GM10248 (cell line): ENCODE measurements at regions not wholly inside any gene's neighbourhood (a gene's known extent, or its start where the extent isn't known, plus 50 kb on each side); places are given as distances from the start of the nearest gene placed in this dataset.
"Not testable (repeated sequence)": the region's sequence is repeated elsewhere in the genome, so short reads cannot be mapped to it uniquely, and the experiment has no call there.

ENCODE experiments used
- CTCF ChIA-PET: fragments of 300-600 bp; sonication (Branson Sonifier 250); formaldehyde crosslinking; extraction: SDS; loops from one replicate; lab custom pipeline; 2021; ENCODE audit warnings: antibody characterized with exemption; lab: Yijun Ruan, JAX
- POLR2A ChIA-PET: fragments of 350-650 bp; sonication (Branson Sonifier 250); formaldehyde crosslinking; extraction: SDS; loops from one replicate; lab custom pipeline; 2020; ENCODE audit warnings: antibody characterized with exemption; lab: Yijun Ruan, JAX
- DNase-seq: peaks from one replicate; pipeline ENCODE4 v3.0.0; 2012; ENCODE audit errors: extremely low spot score
- TF ChIP-seq, protein P1 (sequence below): IDR thresholded peaks from 2 replicates; pipeline ENCODE4 v1.5.1; 2012; ENCODE audit warnings: mild to moderate bottlenecking, low read depth; ENCODE audit errors: extremely low read depth, missing control alignments, control extremely low read depth

GRCh38 chr22:48402591-48403031, 1425.1 kb downstream of the BRD1 start:
- CTCF ChIA-PET, result no interaction called here
- TF ChIP-seq, protein P1, sequence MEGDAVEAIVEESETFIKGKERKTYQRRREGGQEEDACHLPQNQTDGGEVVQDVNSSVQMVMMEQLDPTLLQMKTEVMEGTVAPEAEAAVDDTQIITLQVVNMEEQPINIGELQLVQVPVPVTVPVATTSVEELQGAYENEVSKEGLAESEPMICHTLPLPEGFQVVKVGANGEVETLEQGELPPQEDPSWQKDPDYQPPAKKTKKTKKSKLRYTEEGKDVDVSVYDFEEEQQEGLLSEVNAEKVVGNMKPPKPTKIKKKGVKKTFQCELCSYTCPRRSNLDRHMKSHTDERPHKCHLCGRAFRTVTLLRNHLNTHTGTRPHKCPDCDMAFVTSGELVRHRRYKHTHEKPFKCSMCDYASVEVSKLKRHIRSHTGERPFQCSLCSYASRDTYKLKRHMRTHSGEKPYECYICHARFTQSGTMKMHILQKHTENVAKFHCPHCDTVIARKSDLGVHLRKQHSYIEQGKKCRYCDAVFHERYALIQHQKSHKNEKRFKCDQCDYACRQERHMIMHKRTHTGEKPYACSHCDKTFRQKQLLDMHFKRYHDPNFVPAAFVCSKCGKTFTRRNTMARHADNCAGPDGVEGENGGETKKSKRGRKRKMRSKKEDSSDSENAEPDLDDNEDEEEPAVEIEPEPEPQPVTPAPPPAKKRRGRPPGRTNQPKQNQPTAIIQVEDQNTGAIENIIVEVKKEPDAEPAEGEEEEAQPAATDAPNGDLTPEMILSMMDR, result no peak
- POLR2A ChIA-PET, result no interaction called here
- no peak for DNase-seq

GRCh38 chr22:48401523-48401922, 1426.2 kb downstream of the BRD1 start:
- CTCF ChIA-PET, DNase-seq, POLR2A ChIA-PET: not testable (repeated sequence)

- DNase-seq, result no peak
- TF ChIP-seq, protein P1, result no peak
- ChIA-PET CTCF (no interaction called here), POLR2A (no interaction called here)
These were observed 1429.3 kb downstream of the BRD1 start for GRCh38 chr22:48398181-48398905.

DNA sequence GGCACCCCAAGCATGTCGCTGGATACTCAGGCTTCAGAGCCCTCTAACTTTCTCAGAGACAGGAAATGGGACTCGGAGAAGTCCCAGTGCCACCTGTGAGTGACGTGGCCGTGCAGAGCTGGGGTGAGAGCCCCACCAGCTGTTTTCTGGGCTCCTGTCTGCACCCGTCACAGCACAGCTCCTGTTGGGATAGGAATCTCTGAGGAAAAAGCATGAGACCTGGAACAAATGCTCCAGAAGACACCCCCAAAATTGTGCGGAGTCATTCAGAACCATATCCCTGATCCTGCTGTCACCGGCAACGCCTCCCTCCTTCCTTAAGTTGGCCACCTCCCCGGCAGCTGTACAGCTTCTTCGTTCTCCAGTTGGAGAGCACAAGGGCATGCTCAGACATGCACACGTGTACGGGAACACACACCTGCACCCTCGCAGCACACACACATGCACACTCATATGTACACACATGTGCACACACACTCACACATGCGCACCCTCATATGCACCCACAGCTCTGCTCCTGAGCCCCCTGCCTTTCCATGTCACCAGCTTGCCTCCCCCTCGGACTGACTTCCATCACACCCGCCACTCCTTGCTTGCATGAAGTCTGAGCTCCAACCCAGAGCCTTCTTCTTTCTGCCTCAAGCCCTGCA, 1430.0 kb downstream of the BRD1 start:
- CTCF ChIA-PET, result no interaction called here
- no peak for DNase-seq
- POLR2A ChIA-PET, result no interaction called here
- TF ChIP-seq, protein P1, result no peak

- POLR2A ChIA-PET, result no interaction called here
- DNase-seq, result no peak
- TF ChIP-seq, protein P1, result no peak
- CTCF ChIA-PET, result no interaction called here
These were observed 1430.7 kb downstream of the BRD1 start for GRCh38 chr22:48396785-48397530.

DNA sequence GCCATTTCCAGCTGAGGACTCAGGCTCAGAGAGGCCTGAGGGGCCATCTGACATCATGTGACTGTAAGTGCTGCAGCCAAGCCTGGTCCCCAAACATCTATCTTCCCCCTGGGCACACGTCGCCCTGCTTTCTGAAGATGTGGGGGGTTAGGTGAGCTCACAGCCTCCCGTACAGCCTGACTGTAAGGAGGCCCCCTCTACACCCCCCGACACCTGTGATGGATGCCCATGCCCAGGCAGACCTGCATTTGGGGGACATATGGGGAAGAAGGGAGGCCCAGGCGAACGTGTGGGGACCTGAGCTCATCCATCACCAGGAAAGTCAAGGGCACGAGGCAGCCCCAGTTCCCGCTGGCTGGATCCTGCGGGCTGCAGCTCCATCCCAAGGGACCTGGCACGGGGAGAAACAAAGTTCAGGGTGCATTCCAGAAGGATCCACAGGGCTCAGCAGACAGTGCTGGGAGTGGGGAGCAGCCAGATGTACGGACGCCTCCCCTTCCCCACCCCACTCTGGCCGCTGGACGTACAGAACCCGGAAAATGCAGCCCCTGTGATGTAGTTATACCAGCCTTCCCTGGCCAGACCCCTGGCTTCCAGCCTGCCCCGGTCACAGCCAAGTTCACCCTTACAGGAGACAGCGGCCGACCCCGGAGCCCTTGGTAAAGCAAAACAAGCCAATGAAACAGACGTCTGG, 1431.4 kb downstream of the BRD1 start:
- TF ChIP-seq, protein P1, result no peak
- ChIA-PET POLR2A (no interaction called here), CTCF (interaction anchor here (1.0 kb wide), 1 partner anchor 12 kb away, joined by 3 read pairs; no protein-coding TSS in a partner anchor)
- DNase-seq, result no peak

DNA sequence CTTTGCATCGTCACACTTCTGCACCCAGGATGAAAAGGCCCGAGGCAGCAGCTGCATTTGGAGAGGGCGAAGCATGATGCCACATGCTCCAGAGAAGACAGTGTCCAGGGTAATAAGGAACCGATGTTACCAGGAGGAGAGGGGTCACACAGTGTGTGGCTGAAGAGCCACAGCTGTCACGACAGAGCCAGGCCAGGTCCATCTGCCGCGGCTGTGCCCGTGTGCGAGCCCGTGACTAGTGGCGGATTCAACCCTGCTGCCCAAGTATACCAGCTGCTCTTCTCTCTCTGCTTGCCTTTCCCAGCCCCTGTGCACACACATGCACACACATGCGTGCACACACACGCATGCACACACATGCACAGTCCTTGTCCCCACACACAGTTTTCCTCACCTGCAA, 1432.5 kb downstream of the BRD1 start:
- no peak for DNase-seq
- CTCF ChIA-PET, result no interaction called here
- POLR2A ChIA-PET, result no interaction called here
- TF ChIP-seq, protein P1, result no peak
